ENCODE measurements at regions not wholly inside any gene's neighbourhood (a gene's known extent, or its start where the extent isn't known, plus 50 kb on each side); places are given as distances from the start of the nearest gene placed in this dataset.
"Not testable (repeated sequence)": the region's sequence is repeated elsewhere in the genome, so short reads cannot be mapped to it uniquely, and the experiment has no call there.

DNA sequence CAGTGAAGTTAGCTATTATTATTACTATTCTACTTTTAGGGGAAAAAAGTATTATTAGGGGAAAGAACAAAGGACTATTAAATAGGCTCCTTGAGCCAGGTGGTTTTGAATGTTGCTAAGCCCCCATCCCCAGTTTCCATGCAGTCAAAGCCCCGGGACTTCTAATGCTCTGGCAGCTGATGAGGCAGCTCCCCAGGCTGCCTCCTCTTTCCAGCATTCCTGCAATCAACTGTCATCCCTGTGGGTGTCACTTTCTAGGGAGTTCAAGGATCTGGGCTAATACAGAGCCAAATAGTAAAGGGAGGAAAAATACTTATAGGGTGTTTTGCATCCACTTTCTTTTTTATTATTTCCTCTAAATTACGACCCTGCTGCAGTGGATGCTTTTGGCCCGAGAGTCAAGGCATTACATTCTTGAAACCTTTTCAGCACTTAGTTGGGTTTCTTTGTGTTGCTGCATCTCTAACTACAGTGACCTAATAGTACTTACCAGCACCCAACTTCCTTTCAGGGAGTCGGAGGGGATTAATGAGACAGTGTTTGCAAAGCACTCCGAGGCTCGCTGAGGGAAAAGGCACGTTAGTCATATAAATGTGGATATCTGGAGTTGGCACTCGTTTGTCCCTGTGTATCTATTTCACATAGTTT, 303.9 kb upstream of the MAP3K7 start:
- H3K27ac ChIP-seq (replicated peaks): no peak overlapping the region
- H3K4me3 ChIP-seq (replicated peaks; ENCODE audit: insufficient read depth, low read length): no peak overlapping the region
- DNase-seq (ENCODE audit: low read depth in 1 of 2, low spot score in 1 of 2): no peak
- TF ChIP-seq, protein P1, sequence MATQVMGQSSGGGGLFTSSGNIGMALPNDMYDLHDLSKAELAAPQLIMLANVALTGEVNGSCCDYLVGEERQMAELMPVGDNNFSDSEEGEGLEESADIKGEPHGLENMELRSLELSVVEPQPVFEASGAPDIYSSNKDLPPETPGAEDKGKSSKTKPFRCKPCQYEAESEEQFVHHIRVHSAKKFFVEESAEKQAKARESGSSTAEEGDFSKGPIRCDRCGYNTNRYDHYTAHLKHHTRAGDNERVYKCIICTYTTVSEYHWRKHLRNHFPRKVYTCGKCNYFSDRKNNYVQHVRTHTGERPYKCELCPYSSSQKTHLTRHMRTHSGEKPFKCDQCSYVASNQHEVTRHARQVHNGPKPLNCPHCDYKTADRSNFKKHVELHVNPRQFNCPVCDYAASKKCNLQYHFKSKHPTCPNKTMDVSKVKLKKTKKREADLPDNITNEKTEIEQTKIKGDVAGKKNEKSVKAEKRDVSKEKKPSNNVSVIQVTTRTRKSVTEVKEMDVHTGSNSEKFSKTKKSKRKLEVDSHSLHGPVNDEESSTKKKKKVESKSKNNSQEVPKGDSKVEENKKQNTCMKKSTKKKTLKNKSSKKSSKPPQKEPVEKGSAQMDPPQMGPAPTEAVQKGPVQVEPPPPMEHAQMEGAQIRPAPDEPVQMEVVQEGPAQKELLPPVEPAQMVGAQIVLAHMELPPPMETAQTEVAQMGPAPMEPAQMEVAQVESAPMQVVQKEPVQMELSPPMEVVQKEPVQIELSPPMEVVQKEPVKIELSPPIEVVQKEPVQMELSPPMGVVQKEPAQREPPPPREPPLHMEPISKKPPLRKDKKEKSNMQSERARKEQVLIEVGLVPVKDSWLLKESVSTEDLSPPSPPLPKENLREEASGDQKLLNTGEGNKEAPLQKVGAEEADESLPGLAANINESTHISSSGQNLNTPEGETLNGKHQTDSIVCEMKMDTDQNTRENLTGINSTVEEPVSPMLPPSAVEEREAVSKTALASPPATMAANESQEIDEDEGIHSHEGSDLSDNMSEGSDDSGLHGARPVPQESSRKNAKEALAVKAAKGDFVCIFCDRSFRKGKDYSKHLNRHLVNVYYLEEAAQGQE (IDR thresholded peaks at IDR 0.05; ENCODE audit: insufficient replicate concordance, low read depth): no peak
- TF ChIP-seq, protein P2, sequence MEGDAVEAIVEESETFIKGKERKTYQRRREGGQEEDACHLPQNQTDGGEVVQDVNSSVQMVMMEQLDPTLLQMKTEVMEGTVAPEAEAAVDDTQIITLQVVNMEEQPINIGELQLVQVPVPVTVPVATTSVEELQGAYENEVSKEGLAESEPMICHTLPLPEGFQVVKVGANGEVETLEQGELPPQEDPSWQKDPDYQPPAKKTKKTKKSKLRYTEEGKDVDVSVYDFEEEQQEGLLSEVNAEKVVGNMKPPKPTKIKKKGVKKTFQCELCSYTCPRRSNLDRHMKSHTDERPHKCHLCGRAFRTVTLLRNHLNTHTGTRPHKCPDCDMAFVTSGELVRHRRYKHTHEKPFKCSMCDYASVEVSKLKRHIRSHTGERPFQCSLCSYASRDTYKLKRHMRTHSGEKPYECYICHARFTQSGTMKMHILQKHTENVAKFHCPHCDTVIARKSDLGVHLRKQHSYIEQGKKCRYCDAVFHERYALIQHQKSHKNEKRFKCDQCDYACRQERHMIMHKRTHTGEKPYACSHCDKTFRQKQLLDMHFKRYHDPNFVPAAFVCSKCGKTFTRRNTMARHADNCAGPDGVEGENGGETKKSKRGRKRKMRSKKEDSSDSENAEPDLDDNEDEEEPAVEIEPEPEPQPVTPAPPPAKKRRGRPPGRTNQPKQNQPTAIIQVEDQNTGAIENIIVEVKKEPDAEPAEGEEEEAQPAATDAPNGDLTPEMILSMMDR (IDR thresholded peaks at IDR 0.05; ENCODE audit: insufficient read depth, low read length): no peak
- TF ChIP-seq POLR2AphosphoS5 (IDR thresholded peaks at IDR 0.05; ENCODE audit: low read depth): no peak
- TF ChIP-seq GABPA (IDR thresholded peaks at IDR 0.05; ENCODE audit: low read depth): no peak
- TF ChIP-seq SPI1 (IDR thresholded peaks at IDR 0.05; ENCODE audit: borderline replicate concordance, low read depth): no peak
- H3K27me3 ChIP-seq (ENCODE audit: insufficient read depth, poor library complexity, severe bottlenecking): no peaks in the 10 kb centered on the region

DNA sequence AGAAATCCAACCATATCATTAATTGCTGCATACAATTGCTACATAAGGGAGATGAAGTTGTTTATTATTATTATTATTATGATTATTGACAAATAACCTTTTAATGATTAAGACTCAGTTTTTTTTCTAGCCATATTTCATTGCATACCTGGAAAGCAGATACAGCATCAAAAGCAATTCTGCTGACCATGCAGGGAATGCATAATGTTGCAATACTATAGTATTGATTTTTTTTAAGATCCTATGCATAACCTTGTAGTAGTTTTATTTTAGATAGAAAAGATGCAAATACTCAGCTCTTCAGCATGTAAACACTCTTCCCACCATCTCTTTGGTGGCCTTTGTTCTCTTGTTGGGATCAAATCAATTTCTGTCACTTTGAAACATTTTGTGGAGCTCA, 300.9 kb upstream of the MAP3K7 start:
- no peaks in the 10 kb centered on the region for H3K27me3 ChIP-seq (ENCODE audit: insufficient read depth, poor library complexity, severe bottlenecking)
- H3K4me3 ChIP-seq (replicated peaks; ENCODE audit: insufficient read depth, low read length): no peak overlapping the region
- no peak overlapping the region for H3K27ac ChIP-seq (replicated peaks)
- TF ChIP-seq GABPA (IDR thresholded peaks at IDR 0.05; ENCODE audit: low read depth) (no peak), POLR2AphosphoS5 (IDR thresholded peaks at IDR 0.05; ENCODE audit: low read depth) (no peak), SPI1 (IDR thresholded peaks at IDR 0.05; ENCODE audit: borderline replicate concordance, low read depth) (no peak)
- TF ChIP-seq, protein P2 (IDR thresholded peaks at IDR 0.05; ENCODE audit: insufficient read depth, low read length): no peak
- TF ChIP-seq, protein P1 (IDR thresholded peaks at IDR 0.05; ENCODE audit: insufficient replicate concordance, low read depth): no peak
- no peak for DNase-seq (ENCODE audit: low read depth in 1 of 2, low spot score in 1 of 2)

DNA sequence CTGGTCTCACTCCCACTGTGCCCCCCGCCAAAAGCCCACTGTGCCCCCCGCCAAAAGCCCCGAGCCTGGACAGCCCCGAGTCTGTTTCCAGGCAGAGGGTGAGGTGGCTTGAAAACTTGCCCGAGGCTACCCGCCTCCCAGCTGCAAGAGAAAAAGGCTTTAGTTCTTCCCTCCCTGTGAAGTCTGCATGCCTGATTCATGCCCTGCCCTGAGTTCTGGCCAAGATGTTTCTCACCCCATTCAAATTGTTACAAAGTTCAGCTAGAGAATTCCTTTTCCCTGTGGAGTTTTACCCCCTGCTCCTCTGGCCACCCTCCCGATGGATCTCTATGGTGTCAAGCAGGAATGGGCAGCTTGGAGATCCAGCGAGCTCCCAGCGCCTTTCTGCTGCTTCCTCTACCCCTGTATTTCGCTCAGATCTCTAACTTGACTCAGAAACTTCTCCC, 298.8 kb upstream of the MAP3K7 start:
- Histone ChIP-seq H3K27me3 (ENCODE audit: insufficient read depth, poor library complexity, severe bottlenecking) (no peaks in the 10 kb centered on the region), H3K4me3 (replicated peaks; ENCODE audit: insufficient read depth, low read length) (no peak overlapping the region), H3K27ac (replicated peaks) (no peak overlapping the region)
- no peak for DNase-seq (ENCODE audit: low read depth in 1 of 2, low spot score in 1 of 2)
- TF ChIP-seq GABPA (IDR thresholded peaks at IDR 0.05; ENCODE audit: low read depth): no peak

DNA sequence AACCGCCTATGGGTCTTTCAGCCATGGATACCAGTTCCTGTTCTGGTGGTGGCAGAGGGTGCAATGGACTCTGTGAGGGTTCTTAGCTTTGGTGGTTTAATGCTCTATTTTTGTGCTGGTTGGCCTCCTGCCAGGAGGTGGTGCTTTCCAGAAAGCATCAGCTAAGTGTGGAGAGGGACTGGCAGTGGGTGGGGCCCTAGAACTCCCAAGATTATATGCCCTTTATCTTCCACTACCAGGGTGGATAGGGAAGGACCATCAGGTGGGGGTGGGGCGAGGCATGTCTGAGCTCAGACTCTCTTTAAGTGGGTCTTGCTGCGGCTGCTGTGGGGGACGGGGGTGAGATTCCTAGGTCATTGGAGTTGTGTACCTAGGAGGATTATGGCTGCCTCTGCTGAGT, 298.3 kb upstream of the MAP3K7 start:
- H3K27me3 ChIP-seq (ENCODE audit: insufficient read depth, poor library complexity, severe bottlenecking); DNase-seq (ENCODE audit: low read depth in 1 of 2, low spot score in 1 of 2); H3K27ac ChIP-seq (replicated peaks); H3K4me3 ChIP-seq (replicated peaks; ENCODE audit: insufficient read depth, low read length): not testable (repeated sequence)

DNA sequence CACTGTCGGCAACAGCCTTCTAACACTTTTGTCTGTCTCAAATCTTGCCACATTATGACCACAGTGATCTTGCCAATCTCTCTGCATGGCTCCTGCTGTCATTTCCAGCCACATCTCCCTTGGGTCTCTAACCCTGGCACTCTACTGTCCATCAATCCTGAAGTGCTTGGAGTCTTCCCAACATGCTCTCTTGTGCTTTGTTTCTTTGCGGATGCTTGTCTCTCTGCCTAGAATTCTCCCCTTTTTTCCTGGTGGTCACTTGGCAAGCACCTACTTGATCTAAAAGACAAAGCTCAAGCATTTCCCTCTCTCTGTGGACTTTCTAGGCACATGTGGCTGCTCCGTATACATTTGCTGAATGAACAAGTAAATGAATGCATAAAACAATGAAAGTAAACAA, 290.7 kb upstream of the MAP3K7 start:
- Histone ChIP-seq H3K27me3 (ENCODE audit: insufficient read depth, poor library complexity, severe bottlenecking) (no peaks in the 10 kb centered on the region), H3K27ac (replicated peaks) (no peak overlapping the region), H3K4me3 (replicated peaks; ENCODE audit: insufficient read depth, low read length) (no peak overlapping the region)
- no peak for DNase-seq (ENCODE audit: low read depth in 1 of 2, low spot score in 1 of 2)
- TF ChIP-seq, protein P1 (IDR thresholded peaks at IDR 0.05; ENCODE audit: insufficient replicate concordance, low read depth): no peak
- TF ChIP-seq GABPA (IDR thresholded peaks at IDR 0.05; ENCODE audit: low read depth) (no peak), POLR2AphosphoS5 (IDR thresholded peaks at IDR 0.05; ENCODE audit: low read depth) (no peak), SPI1 (IDR thresholded peaks at IDR 0.05; ENCODE audit: borderline replicate concordance, low read depth) (no peak)
- TF ChIP-seq, protein P2 (IDR thresholded peaks at IDR 0.05; ENCODE audit: insufficient read depth, low read length): no peak
